ENCODE measurements at regions not wholly inside any gene's neighbourhood (a gene's known extent, or its start where the extent isn't known, plus 50 kb on each side); places are given as distances from the start of the nearest gene placed in this dataset.

DNA sequence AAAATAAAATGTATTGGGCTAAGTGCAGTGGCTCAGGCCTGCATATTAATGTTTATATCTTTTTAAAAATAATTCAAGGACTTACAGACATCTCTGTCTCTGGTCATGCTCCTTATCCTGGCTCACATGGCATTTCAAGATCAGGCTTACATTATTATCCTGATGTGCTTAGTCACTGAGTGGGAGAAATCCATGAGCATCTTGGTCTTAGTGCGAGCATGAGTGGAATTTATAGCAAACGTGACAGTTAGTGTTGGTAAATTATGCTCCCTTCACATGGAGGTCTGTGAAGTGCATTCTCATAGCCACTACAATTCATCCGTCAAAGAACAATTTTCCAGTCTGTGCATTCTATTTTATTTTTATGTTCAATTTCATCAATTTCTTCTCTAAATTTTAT lies 237.8 kb upstream of the EDIL3 start:
- TF ChIP-seq HDGF (IDR thresholded peaks at IDR 0.05; ENCODE audit: borderline replicate concordance) (no peak), SUZ12 (IDR thresholded peaks at IDR 0.05) (no peak), L3MBTL2 (conservative IDR thresholded peaks at IDR 0.05) (no peak)
- no peak for DNase-seq (ENCODE audit: extremely low spot score)
- CTCF ChIA-PET, result no interaction called here
- POLR2A ChIA-PET, result no interaction called here

DNA sequence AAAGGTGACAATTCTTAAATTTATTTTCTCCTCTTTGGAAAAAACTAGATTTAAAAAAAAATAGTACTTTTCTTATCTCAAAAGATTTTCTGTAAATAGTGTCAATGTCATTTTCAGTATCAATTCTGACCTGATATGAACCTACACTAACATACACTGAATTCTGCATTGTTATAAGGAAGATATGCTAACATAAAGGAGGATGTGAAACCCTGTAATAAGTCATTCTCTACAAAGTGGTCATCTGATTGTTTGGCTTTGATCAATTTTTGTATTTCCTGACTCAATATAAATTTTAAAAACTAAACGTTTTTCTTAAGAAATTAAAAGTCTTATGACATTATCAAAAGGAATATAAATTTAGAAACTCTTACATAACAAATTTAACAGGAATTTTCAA lies 233.6 kb upstream of the EDIL3 start:
- ChIA-PET CTCF (no interaction called here), POLR2A (no interaction called here)
- DNase-seq (ENCODE audit: extremely low spot score), result no peak
- TF ChIP-seq ELF4 (IDR thresholded peaks at IDR 0.05) (no peak), HDGF (IDR thresholded peaks at IDR 0.05; ENCODE audit: borderline replicate concordance) (no peak), ARNT (IDR thresholded peaks at IDR 0.05) (no peak), LEF1 (IDR thresholded peaks at IDR 0.05; ENCODE audit: borderline replicate concordance) (no peak), SP1 (IDR thresholded peaks at IDR 0.05) (no peak), FOXM1 (IDR thresholded peaks at IDR 0.05; ENCODE audit: borderline replicate concordance) (no peak), SUZ12 (IDR thresholded peaks at IDR 0.05) (no peak), TARDBP (IDR thresholded peaks at IDR 0.05) (no peak), L3MBTL2 (conservative IDR thresholded peaks at IDR 0.05) (no peak), FOXK2 (IDR thresholded peaks at IDR 0.05) (no peak), BHLHE40 (IDR thresholded peaks at IDR 0.05; ENCODE audit: borderline replicate concordance) (no peak), CTBP1 (IDR thresholded peaks at IDR 0.05; ENCODE audit: borderline replicate concordance) (no peak), FOXA1 (IDR thresholded peaks at IDR 0.05) (no peak), ZNF384 (IDR thresholded peaks at IDR 0.05) (no peak)

DNA sequence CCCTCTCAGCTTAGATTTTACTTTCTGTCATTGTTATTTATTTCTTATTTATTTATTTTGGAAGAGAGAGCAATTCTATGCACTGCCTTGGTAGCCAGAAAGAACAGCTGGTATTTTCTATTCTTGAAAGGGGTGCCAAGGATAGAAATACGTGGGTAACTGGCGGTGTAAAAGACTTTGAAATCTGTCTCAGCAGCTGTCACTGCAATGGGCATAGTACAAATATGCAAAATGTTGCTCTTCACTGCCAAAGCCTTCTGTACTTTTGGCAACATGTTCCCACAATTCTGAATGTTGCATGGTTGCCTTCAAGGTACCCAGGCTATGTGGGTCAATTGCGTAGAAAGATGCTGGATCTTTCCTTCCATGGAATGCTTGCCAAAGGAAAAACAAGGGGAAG lies 230.2 kb upstream of the EDIL3 start:
- no peak for DNase-seq (ENCODE audit: extremely low spot score)
- ChIA-PET POLR2A (no interaction called here), CTCF (no interaction called here)
- TF ChIP-seq TARDBP (IDR thresholded peaks at IDR 0.05) (no peak), NFRKB (IDR thresholded peaks at IDR 0.05) (no peak), LEF1 (IDR thresholded peaks at IDR 0.05; ENCODE audit: borderline replicate concordance) (no peak), BHLHE40 (IDR thresholded peaks at IDR 0.05; ENCODE audit: borderline replicate concordance) (no peak), SUZ12 (IDR thresholded peaks at IDR 0.05) (no peak), HDGF (IDR thresholded peaks at IDR 0.05; ENCODE audit: borderline replicate concordance) (no peak), FOXA1 (IDR thresholded peaks at IDR 0.05) (no peak), SP1 (IDR thresholded peaks at IDR 0.05) (no peak), FOXM1 (IDR thresholded peaks at IDR 0.05; ENCODE audit: borderline replicate concordance) (no peak), ARNT (IDR thresholded peaks at IDR 0.05) (no peak), L3MBTL2 (conservative IDR thresholded peaks at IDR 0.05) (no peak), ELF4 (IDR thresholded peaks at IDR 0.05) (no peak), CTBP1 (IDR thresholded peaks at IDR 0.05; ENCODE audit: borderline replicate concordance) (no peak), ZNF384 (IDR thresholded peaks at IDR 0.05) (no peak), FOXK2 (IDR thresholded peaks at IDR 0.05) (no peak)
- TF ChIP-seq, protein P1, sequence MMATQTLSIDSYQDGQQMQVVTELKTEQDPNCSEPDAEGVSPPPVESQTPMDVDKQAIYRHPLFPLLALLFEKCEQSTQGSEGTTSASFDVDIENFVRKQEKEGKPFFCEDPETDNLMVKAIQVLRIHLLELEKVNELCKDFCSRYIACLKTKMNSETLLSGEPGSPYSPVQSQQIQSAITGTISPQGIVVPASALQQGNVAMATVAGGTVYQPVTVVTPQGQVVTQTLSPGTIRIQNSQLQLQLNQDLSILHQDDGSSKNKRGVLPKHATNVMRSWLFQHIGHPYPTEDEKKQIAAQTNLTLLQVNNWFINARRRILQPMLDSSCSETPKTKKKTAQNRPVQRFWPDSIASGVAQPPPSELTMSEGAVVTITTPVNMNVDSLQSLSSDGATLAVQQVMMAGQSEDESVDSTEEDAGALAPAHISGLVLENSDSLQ (IDR thresholded peaks at IDR 0.05), result no peak

DNA sequence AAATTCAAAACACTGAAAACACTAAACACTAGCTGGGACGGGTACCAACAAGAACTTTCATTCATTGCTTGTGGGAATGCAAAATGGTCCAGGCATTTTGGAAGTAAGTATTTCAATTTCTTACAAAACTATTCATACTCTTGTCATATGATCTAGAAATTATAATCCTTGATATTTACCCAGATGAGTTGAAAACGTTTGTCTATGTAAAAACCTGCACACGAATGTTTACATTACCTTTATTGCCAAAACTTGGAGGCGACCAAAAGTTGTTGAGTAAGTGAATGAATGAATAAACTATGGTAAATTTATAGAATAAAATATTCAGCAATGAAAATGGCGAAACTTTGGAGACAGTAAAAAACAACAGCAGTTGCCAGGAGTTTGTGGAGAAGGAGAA lies 222.1 kb upstream of the EDIL3 start:
- no peak for DNase-seq (ENCODE audit: extremely low spot score)
- TF ChIP-seq HDGF (IDR thresholded peaks at IDR 0.05; ENCODE audit: borderline replicate concordance), result no peak
- TF ChIP-seq ELF4 (IDR thresholded peaks at IDR 0.05), result no peak
- TF ChIP-seq SUZ12 (IDR thresholded peaks at IDR 0.05), result no peak
- TF ChIP-seq CTBP1 (IDR thresholded peaks at IDR 0.05; ENCODE audit: borderline replicate concordance), result no peak
- no peak for TF ChIP-seq FOXM1 (IDR thresholded peaks at IDR 0.05; ENCODE audit: borderline replicate concordance)
- no peak for TF ChIP-seq FOXA1 (IDR thresholded peaks at IDR 0.05)
- TF ChIP-seq FOXK2 (IDR thresholded peaks at IDR 0.05), result no peak
- no peak for TF ChIP-seq SP1 (IDR thresholded peaks at IDR 0.05)
- no peak for TF ChIP-seq L3MBTL2 (conservative IDR thresholded peaks at IDR 0.05)
- no peak for TF ChIP-seq ARNT (IDR thresholded peaks at IDR 0.05)
- no peak for TF ChIP-seq LEF1 (IDR thresholded peaks at IDR 0.05; ENCODE audit: borderline replicate concordance)
- TF ChIP-seq NFRKB (IDR thresholded peaks at IDR 0.05), result no peak
- no peak for TF ChIP-seq TARDBP (IDR thresholded peaks at IDR 0.05)
- TF ChIP-seq, protein P1 (IDR thresholded peaks at IDR 0.05), result no peak
- no peak for TF ChIP-seq BHLHE40 (IDR thresholded peaks at IDR 0.05; ENCODE audit: borderline replicate concordance)
- no peak for TF ChIP-seq ZNF384 (IDR thresholded peaks at IDR 0.05)
- POLR2A ChIA-PET, result no interaction called here
- CTCF ChIA-PET, result no interaction called here

DNA sequence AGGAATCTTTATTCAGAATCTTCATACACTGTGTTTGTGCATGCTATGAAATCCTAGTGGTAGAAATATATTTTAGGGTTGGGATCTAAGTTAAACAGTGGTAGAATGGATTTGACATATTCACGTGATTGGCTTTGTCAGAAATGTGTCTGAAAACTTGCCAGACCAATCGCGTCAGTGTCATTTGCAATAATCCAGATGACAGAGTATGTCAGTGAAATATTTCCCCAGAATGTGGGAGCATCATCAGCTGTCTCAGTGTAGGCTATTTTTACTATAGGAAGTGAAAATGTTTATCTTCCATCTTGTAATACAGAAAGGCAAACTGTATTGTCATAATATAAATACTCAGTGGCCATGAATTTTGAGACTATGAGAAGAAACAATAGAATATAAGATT lies 220.6 kb upstream of the EDIL3 start:
- CTCF ChIA-PET, result no interaction called here
- no peak for DNase-seq (ENCODE audit: extremely low spot score)
- TF ChIP-seq FOXK2 (IDR thresholded peaks at IDR 0.05), result no peak
- no peak for TF ChIP-seq LEF1 (IDR thresholded peaks at IDR 0.05; ENCODE audit: borderline replicate concordance)
- TF ChIP-seq, protein P1 (IDR thresholded peaks at IDR 0.05), result no peak
- TF ChIP-seq CTBP1 (IDR thresholded peaks at IDR 0.05; ENCODE audit: borderline replicate concordance), result no peak
- TF ChIP-seq TARDBP (IDR thresholded peaks at IDR 0.05), result no peak
- no peak for TF ChIP-seq FOXM1 (IDR thresholded peaks at IDR 0.05; ENCODE audit: borderline replicate concordance)
- no peak for TF ChIP-seq NFRKB (IDR thresholded peaks at IDR 0.05)
- no peak for TF ChIP-seq SUZ12 (IDR thresholded peaks at IDR 0.05)
- no peak for TF ChIP-seq ARNT (IDR thresholded peaks at IDR 0.05)
- TF ChIP-seq BHLHE40 (IDR thresholded peaks at IDR 0.05; ENCODE audit: borderline replicate concordance), result no peak
- TF ChIP-seq ELF4 (IDR thresholded peaks at IDR 0.05), result no peak
- TF ChIP-seq SP1 (IDR thresholded peaks at IDR 0.05), result no peak
- TF ChIP-seq ZNF384 (IDR thresholded peaks at IDR 0.05), result no peak
- POLR2A ChIA-PET, result no interaction called here

DNA sequence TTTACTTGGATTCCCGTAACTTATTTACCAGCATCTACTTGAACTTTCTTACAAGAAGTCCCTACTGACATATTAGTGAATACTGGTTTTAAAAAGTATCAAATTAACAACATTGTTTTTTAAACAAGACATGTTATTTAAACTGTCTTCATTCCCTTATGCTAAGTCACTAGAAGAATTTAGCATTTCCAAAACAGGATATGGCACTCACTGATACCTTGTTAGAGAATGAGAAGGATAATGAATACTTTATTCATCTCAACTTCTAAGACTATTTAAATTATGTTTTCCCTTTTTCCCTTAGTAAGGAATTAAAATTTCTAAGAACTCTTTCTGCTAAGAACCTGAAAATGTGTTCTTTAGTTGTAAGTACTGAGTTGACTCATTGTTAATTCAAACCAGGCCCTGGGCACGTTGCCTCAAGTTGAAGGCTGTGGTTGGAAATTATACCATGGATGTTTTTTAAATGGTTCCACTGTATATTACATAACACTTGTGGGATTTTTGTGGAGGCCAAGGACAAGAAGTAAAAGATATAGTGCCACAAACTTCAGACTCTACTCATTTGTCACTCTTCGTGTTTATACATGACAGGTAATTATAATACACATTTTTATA lies 219.0 kb upstream of the EDIL3 start:
- no peak for DNase-seq (ENCODE audit: extremely low spot score)
- TF ChIP-seq, protein P1 (IDR thresholded peaks at IDR 0.05), result no peak
- TF ChIP-seq ARNT (IDR thresholded peaks at IDR 0.05) (no peak), BHLHE40 (IDR thresholded peaks at IDR 0.05; ENCODE audit: borderline replicate concordance) (no peak), FOXA1 (IDR thresholded peaks at IDR 0.05) (no peak), FOXK2 (IDR thresholded peaks at IDR 0.05) (no peak), NFRKB (IDR thresholded peaks at IDR 0.05) (no peak), LEF1 (IDR thresholded peaks at IDR 0.05; ENCODE audit: borderline replicate concordance) (no peak), CTBP1 (IDR thresholded peaks at IDR 0.05; ENCODE audit: borderline replicate concordance) (no peak)
- POLR2A ChIA-PET, result no interaction called here
- CTCF ChIA-PET, result no interaction called here
